BJ (cell line): ENCODE measurements at regions not wholly inside any gene's neighbourhood (a gene's known extent, or its start where the extent isn't known, plus 50 kb on each side); places are given as distances from the start of the nearest gene placed in this dataset.
A peak's percentile ranks its signal among the peaks of the same experiment; 100 is the strongest.

Source experiments
- CTCF ChIA-PET: fragments of 350-600 bp; formaldehyde crosslinking; extraction: SDS; loops from one replicate; lab custom pipeline; 2021; ENCODE audit warnings: antibody characterized with exemption, inconsistent platforms; lab: Yijun Ruan, JAX
- POLR2A ChIA-PET: fragments of 300-600 bp; sonication (Branson Sonifier 250); formaldehyde crosslinking; extraction: SDS; loops from one replicate; lab custom pipeline; 2021; ENCODE audit warnings: antibody characterized with exemption; lab: Charles Lee
- DNase-seq: peaks from one replicate; pipeline ENCODE4 v3.0.0-alpha.2; 2011; ENCODE audit warnings: low read depth
- H3K27me3 ChIP-seq: 2 replicates; pipeline ENCODE4 v1.6.0; 2011; ENCODE audit warnings: low read length; ENCODE audit not compliant: control insufficient read depth, insufficient read depth
- H3K36me3 ChIP-seq: 2 replicates; pipeline ENCODE4 v1.5.1; 2011; ENCODE audit warnings: low read length; ENCODE audit not compliant: control insufficient read depth, insufficient read depth
- H3K4me3 ChIP-seq: 2 replicates; pipeline ENCODE4 v1.5.1; 2011; ENCODE audit warnings: low read depth, mild to moderate bottlenecking, control low read depth, low read length
- TF ChIP-seq, protein P1 (sequence below): IDR thresholded peaks from 2 replicates; pipeline ENCODE4 v1.5.1; 2011; ENCODE audit warnings: low read depth, mild to moderate bottlenecking, control low read depth, inconsistent platforms, low read length, moderate library complexity; ENCODE audit not compliant: insufficient read depth

DNA sequence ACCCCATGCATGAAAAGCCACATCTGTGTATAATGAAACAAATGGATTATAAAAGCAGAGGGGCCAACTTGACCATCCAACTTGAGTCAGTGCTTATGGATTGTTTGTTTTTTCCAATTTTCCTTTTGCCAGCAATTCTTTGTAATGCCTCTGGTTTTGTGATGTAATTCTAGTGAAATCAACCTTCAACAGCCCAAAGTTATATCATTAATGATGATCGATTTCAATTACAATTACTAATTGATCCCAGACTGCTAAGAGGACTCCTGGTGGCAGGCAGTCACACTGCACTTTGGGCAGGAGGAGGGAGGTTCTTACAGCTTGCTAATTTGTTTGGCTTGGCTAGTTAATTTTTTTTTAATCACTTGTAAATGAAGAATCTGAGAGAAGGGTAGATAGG lies 552.3 kb downstream of the NUF2 start:
- H3K27me3 ChIP-seq, result no peaks in the 10 kb centered on the region
- POLR2A ChIA-PET, result no interaction called here
- TF ChIP-seq, protein P1, sequence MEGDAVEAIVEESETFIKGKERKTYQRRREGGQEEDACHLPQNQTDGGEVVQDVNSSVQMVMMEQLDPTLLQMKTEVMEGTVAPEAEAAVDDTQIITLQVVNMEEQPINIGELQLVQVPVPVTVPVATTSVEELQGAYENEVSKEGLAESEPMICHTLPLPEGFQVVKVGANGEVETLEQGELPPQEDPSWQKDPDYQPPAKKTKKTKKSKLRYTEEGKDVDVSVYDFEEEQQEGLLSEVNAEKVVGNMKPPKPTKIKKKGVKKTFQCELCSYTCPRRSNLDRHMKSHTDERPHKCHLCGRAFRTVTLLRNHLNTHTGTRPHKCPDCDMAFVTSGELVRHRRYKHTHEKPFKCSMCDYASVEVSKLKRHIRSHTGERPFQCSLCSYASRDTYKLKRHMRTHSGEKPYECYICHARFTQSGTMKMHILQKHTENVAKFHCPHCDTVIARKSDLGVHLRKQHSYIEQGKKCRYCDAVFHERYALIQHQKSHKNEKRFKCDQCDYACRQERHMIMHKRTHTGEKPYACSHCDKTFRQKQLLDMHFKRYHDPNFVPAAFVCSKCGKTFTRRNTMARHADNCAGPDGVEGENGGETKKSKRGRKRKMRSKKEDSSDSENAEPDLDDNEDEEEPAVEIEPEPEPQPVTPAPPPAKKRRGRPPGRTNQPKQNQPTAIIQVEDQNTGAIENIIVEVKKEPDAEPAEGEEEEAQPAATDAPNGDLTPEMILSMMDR, result peak; percentile 45

DNA sequence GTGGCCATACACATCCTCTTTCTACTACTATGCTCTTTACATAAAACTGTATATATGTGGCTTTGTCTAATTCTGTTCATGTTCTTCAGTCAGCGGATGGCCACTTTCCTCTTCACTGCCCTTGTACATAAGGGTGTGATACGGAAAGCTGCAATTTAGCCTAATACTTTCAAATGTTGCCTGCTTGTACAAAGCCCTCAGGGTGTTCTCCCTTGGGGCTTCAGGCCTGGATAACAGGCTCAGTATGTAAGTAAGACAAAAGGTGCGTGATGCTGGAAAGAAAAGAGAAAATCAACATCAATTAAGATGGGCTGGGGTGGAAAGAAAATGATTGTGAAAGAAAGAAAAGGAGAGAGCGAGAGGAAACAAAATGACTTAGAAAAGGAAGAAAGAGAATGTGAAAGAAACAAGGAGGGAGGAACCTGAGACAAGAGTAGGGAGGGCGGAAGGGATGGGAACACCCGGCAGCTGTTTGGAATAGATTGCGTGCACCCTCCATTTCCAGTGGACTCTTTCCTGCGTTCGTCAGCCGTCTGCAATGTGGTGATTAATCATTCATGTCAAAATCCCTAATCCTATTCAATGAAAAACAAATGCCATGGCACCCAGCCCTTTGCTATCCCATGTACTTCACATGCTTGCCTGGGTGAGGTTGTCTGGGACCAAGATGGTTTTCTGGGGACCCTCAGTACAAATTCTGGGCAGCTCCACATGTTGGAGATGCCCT lies 553.6 kb downstream of the NUF2 start:
- Histone ChIP-seq H3K36me3 (no peaks in the 10 kb centered on the region), H3K27me3 (no peaks in the 10 kb centered on the region), H3K4me3 (no peak overlapping the region)
- peak; percentile 86 for DNase-seq
- POLR2A ChIA-PET, result no interaction called here
- CTCF ChIA-PET, result interaction anchor here (0.6 to 2.4 kb wide), 6 partner anchors 8 to 798 kb away, joined by 3 to 9 read pairs (median 4); no protein-coding TSS in a partner anchor
- TF ChIP-seq, protein P1, result no peak

More for the DNA sequence above, 552.3 kb downstream of the NUF2 start:
- Histone ChIP-seq H3K36me3 (no peaks in the 10 kb centered on the region), H3K4me3 (no peak overlapping the region)
- CTCF ChIA-PET, result interaction anchor here (0.6 to 2.4 kb wide), 7 partner anchors 9 to 317 kb away, joined by 3 to 9 read pairs (median 4); no protein-coding TSS in a partner anchor
- no peak for DNase-seq

DNA sequence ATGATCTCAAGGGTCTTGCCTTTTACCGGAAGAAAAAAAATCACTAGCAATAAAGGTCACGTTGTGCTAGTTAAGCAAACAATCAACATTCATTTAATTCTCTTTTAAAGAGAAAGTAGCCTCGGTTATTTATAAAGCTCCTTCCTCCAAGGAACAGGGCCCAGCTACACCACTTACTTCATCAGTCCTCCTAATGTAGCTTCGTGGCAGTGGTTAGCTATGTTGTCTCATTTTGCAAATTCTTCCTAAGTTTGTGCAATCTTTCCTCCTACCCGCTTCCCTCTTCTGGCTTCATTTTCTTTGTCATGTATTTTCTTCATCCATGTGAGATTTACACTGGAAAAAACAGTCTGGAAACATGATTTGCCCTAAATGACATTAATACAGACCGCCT lies 554.2 kb downstream of the NUF2 start:
- ChIA-PET CTCF (interaction anchor here (0.9 to 2.4 kb wide), 3 partner anchors 11 to 211 kb away, joined by 3 to 9 read pairs (median 4); no protein-coding TSS in a partner anchor), POLR2A (no interaction called here)
- no peak overlapping the region for H3K4me3 ChIP-seq
- H3K27me3 ChIP-seq, result no peaks in the 10 kb centered on the region
- no peaks in the 10 kb centered on the region for H3K36me3 ChIP-seq
- TF ChIP-seq, protein P1, result no peak
- peak; percentile 67 for DNase-seq

DNA sequence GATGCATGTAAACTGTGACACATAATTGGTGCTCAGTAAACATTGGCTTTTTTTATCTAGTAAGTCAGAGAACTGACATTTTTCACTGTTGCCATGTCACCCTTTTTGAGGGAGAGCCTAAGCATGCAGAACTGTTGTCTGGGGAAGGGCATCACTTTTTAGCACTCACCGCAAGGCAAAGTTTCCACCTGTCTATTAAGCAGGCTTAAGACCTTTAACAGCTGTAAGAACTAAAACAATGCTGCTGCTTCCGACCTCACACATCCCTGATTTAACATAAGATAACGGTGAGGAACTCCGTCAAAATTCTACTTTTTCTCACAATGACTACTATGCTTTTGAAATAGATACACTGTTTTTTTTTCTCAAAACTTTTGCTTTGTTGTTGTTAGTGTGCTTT lies 554.8 kb downstream of the NUF2 start:
- no peaks in the 10 kb centered on the region for H3K36me3 ChIP-seq
- H3K4me3 ChIP-seq, result no peak overlapping the region
- TF ChIP-seq, protein P1, result no peak
- CTCF ChIA-PET, result interaction anchor here (0.9 to 2.4 kb wide), 3 partner anchors 12 to 212 kb away, joined by 3 to 9 read pairs (median 4); no protein-coding TSS in a partner anchor
- DNase-seq, result no peak
- POLR2A ChIA-PET, result no interaction called here
- H3K27me3 ChIP-seq, result no peaks in the 10 kb centered on the region

DNA sequence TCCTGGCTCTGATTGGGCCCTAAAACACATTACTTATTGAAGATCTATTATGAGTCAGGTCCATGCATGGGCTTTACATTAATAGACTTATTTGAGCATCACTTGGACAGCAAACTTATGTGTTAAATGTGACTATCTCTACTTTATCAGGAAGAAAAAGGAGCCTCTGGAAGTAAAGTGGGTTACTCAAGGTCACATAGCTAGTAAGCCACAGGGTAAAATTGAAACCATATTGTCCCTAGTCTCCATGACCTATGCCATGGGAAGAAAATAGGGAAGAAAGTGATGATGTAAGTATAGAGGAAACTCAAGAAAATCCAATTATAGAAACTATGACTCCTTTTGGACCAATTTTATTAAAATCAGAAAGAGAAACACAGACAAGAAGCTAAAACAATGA lies 555.3 kb downstream of the NUF2 start:
- peak; percentile 64 for DNase-seq
- ChIA-PET POLR2A (no interaction called here), CTCF (interaction anchor here (0.6 kb wide), 1 partner anchor 30 kb away, joined by 3 read pairs; no protein-coding TSS in a partner anchor)
- TF ChIP-seq, protein P1, result no peak
- H3K4me3 ChIP-seq, result no peak overlapping the region
- no peaks in the 10 kb centered on the region for H3K27me3 ChIP-seq
- no peaks in the 10 kb centered on the region for H3K36me3 ChIP-seq
